Thyroid gland (tissue), 4 donors: ENCODE measurements at regions not wholly inside any gene's neighbourhood (a gene's known extent, or its start where the extent isn't known, plus 50 kb on each side); places are given as distances from the start of the nearest gene placed in this dataset.

Source experiments
- DNase-seq, 2 donors: peaks; one replicate each; pipeline ENCODE4 v3.0.0-alpha.2; 2019
- H3K27ac ChIP-seq, 3 donors: fragments of 200-600 bp; sonication (generic); 1 replicate in 2 of 3; 2 replicates in 1 of 3; pipeline ENCODE4 v1.5.1; 2016 to 2019; ENCODE audit warnings: mild to moderate bottlenecking in 1 of 3, moderate library complexity in 1 of 3
- H3K27me3 ChIP-seq: fragments of 200-600 bp; sonication (generic); one replicate; pipeline ENCODE4 v1.5.1; 2019
- H3K36me3 ChIP-seq, 2 donors: fragments of 200-600 bp; sonication (generic); one replicate each; pipeline ENCODE4 v1.5.1; 2016 to 2019
- H3K4me1 ChIP-seq, 2 donors: fragments of 200-600 bp; sonication (generic); one replicate each; pipeline ENCODE4 v1.5.1; 2017 to 2019
- H3K4me3 ChIP-seq, 3 donors: fragments of 200-600 bp; sonication (generic); replicated peaks in 1 of 3; 1 replicate in 2 of 3; 2 replicates in 1 of 3; pipeline ENCODE4 v1.5.1; 2016; ENCODE audit warnings: mild to moderate bottlenecking in 1 of 3
- H3K9me3 ChIP-seq: fragments of 200-600 bp; sonication (generic); one replicate; pipeline ENCODE4 v1.5.1; 2017
- CTCF ChIP-seq, 6 experiments: fragments of 200-600 bp in 3 of 6; fragments of 450-650 bp in 3 of 6; sonication (generic) in 3 of 6; IDR thresholded peaks; one replicate each; pipeline ENCODE4 v1.5.1; 2016 to 2019; ENCODE audit warnings: antibody characterized with exemption in 6 of 6, mild to moderate bottlenecking in 2 of 6, inconsistent platforms in 1 of 6, moderate library complexity in 1 of 6
- POLR2A ChIP-seq, 2 donors: fragments of 450-650 bp; IDR thresholded peaks; one replicate each; pipeline ENCODE4 v1.6.1; 2017; ENCODE audit warnings: antibody characterized with exemption in 2 of 2, mild to moderate bottlenecking in 2 of 2, moderate library complexity in 1 of 2
- WGBS, 2 donors: methylation state at CpG; one replicate each; pipeline ENCODE4 v1.1.5; 2017; 5-methylcytosine and 5-hydroxymethylcytosine counted together
- intact Hi-C: fragments of 100-400 bp; cut with DNase I; formaldehyde crosslinking; loops from one replicate; pipeline ENCODE4 v1.15.1; 2023

- Histone ChIP-seq H3K4me1 (no peaks in the 10 kb centered on the region), H3K27ac (no peak overlapping the region), H3K27me3 (no peaks in the 10 kb centered on the region), H3K9me3 (no peaks in the 10 kb centered on the region), H3K4me3 (no peak overlapping the region), H3K36me3 (no peaks in the 10 kb centered on the region)
- intact Hi-C loops = no loop called here
- TF ChIP-seq POLR2A (IDR thresholded peaks at IDR 0.05) (no peak), CTCF (IDR thresholded peaks at IDR 0.05) (no peak)
- peak in 1 of 2 donors; percentile 9 for DNase-seq
- 53 to 60% methylated on average over 2 of the region's 2 CpGs for WGBS, 2 donors
These were observed 95.3 kb upstream of the RCN1 start for GRCh38 chr11:31995525-31996094.

- 75 to 77% methylated on average over 7 of the region's 7 CpGs for WGBS, 2 donors
- H3K27ac ChIP-seq = no peak overlapping the region
- TF ChIP-seq POLR2A (IDR thresholded peaks at IDR 0.05) (no peak), CTCF (IDR thresholded peaks at IDR 0.05) (no peak)
- H3K27me3 ChIP-seq = no peaks in the 10 kb centered on the region
- H3K4me1 ChIP-seq = no peaks in the 10 kb centered on the region
- no peak overlapping the region for H3K4me3 ChIP-seq
- no peak for DNase-seq
- H3K9me3 ChIP-seq = no peaks in the 10 kb centered on the region
- no peaks in the 10 kb centered on the region for H3K36me3 ChIP-seq
- intact Hi-C loops = no loop called here
These were observed 95.8 kb upstream of the RCN1 start for GRCh38 chr11:31995032-31995431.

- TF ChIP-seq CTCF (IDR thresholded peaks at IDR 0.05) = no peak
- intact Hi-C loops = no loop called here
- no peak for DNase-seq
- Histone ChIP-seq H3K27me3 (peaks cover 4% of the 10 kb centered on the region), H3K4me1 (no peaks in the 10 kb centered on the region), H3K4me3 (no peak overlapping the region), H3K36me3 (no peaks in the 10 kb centered on the region), H3K27ac (no peak overlapping the region), H3K9me3 (no peaks in the 10 kb centered on the region)
- WGBS, 2 donors = 17 to 28% methylated on average over 11 to 31 of the region's 64 CpGs
These were observed 103.5 kb upstream of the RCN1 start for GRCh38 chr11:31987118-31988005.

GRCh38 chr11:31986201-31986889 is 104.5 kb upstream of the RCN1 start:
- Histone ChIP-seq H3K4me3 (no peak overlapping the region), H3K27ac (no peak overlapping the region), H3K9me3 (no peaks in the 10 kb centered on the region), H3K4me1 (no peaks in the 10 kb centered on the region), H3K36me3 (no peaks in the 10 kb centered on the region), H3K27me3 (peaks cover 4% of the 10 kb centered on the region)
- TF ChIP-seq POLR2A (IDR thresholded peaks at IDR 0.05) = no peak
- no peak for DNase-seq
- WGBS, 2 donors = 57 to 63% methylated on average over 10 of the region's 10 CpGs
- intact Hi-C loops = no loop called here

- Histone ChIP-seq H3K4me1 (no peaks in the 10 kb centered on the region), H3K9me3 (no peaks in the 10 kb centered on the region), H3K4me3 (no peak overlapping the region), H3K36me3 (no peaks in the 10 kb centered on the region), H3K27ac (no peak overlapping the region), H3K27me3 (no peaks in the 10 kb centered on the region)
- WGBS, 2 donors = 90 to 91% methylated on average over 1 of the region's 1 CpG
- TF ChIP-seq CTCF (IDR thresholded peaks at IDR 0.05) = no peak
- TF ChIP-seq POLR2A (IDR thresholded peaks at IDR 0.05) = no peak
- intact Hi-C loops = no loop called here
- DNase-seq = no peak
These were observed 109.4 kb upstream of the RCN1 start for GRCh38 chr11:31981457-31981856.
